ENCODE measurements at regions not wholly inside any gene's neighbourhood (a gene's known extent, or its start where the extent isn't known, plus 50 kb on each side); places are given as distances from the start of the nearest gene placed in this dataset.

DNA sequence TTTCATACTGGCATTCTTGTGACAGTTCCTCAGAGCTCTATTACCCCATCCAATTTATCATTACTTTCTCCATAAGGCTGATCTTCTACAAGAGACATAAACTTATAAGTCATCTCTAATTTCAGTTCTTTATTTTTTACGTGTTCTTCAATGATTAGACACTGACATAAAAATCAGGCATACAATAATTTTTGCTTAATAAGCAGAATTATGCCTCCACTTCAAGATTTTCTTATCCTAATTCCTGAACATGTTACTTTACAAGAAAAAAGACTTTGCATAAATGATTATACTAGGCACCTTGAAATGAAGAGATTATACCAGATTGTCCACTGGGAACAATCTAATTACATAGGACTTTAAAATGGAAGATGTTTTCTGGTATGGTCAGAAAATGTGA lies 1304.5 kb upstream of the SLC39A10 start:
- H3K36me3 ChIP-seq, result no peaks in the 10 kb centered on the region
- DNase-seq, result no peak
- H3K9me3 ChIP-seq, result peaks cover 0 to 11% (median 0%) of the 10 kb centered on the region in 8 donors
- no peaks in the 10 kb centered on the region for H3K27me3 ChIP-seq (replicated peaks in 1 of 7)
- 56 to 81% (median 78%) methylated on average over 1 of the region's 1 CpG for WGBS, 5 donors
- no peak overlapping the region for H3K27ac ChIP-seq
- no peaks in the 10 kb centered on the region for H3K4me1 ChIP-seq
- intact Hi-C loops (cut with DNase I; ENCODE audit: low total_unique reads), result no loop called here
- no peak overlapping the region for H3K4me3 ChIP-seq
- no peak for TF ChIP-seq POLR2A (IDR thresholded peaks at IDR 0.05)
- TF ChIP-seq CTCF (IDR thresholded peaks at IDR 0.05 in 8 of 11, conservative IDR thresholded peaks at IDR 0.05 in 3 of 11), result no peak
- no peak for TF ChIP-seq POLR2AphosphoS5 (IDR thresholded peaks at IDR 0.05)

DNA sequence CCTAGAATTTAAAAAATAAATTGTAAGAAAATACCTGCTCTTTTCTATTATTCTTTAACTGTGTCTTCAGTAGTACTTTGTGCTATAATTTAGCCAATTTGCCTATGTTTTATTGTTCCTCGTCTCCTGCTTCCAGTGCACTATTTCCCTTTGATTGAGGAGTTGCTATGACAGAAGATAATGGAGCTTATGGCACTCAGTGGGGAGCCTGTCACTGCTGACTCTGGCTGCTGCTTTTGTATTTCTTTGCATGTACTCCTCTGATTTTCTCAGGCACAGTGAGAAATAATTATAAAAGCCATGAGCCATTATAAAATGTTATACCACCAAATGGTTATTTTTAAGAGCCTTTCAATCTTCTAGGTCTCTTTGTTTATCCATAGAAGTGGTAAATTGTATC lies 1310.8 kb upstream of the SLC39A10 start:
- intact Hi-C loops (cut with DNase I; ENCODE audit: low total_unique reads), result no loop called here
- DNase-seq, result no peak

DNA sequence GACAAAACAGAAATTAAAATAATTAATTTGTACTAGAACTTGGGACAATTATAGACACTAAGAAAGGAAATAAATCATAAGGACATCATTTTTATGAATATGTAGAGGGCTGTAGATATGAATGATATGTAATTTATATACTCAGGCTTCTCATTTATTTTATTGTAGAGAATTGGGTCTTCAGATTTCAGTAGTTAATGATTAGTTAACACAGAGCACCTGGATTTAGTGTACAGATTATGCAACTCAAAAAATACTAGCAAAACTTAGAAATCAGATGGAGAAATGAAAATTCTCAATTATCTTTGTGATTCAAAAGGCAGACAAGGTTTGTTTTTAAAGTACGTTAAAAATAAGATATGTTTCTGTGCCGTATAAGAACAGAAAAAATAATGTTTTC lies 1311.7 kb upstream of the SLC39A10 start:
- H3K27me3 ChIP-seq (replicated peaks in 1 of 7), result no peaks in the 10 kb centered on the region
- no peak for DNase-seq
- H3K4me1 ChIP-seq, result no peaks in the 10 kb centered on the region
- H3K4me3 ChIP-seq, result no peak overlapping the region
- no peak overlapping the region for H3K27ac ChIP-seq
- no peaks in the 10 kb centered on the region for H3K9me3 ChIP-seq
- no peaks in the 10 kb centered on the region for H3K36me3 ChIP-seq
- TF ChIP-seq POLR2A (IDR thresholded peaks at IDR 0.05) (no peak), CTCF (IDR thresholded peaks at IDR 0.05 in 8 of 11, conservative IDR thresholded peaks at IDR 0.05 in 3 of 11) (no peak), POLR2AphosphoS5 (IDR thresholded peaks at IDR 0.05) (no peak)
- intact Hi-C loops (cut with DNase I; ENCODE audit: low total_unique reads), result no loop called here
- WGBS, 5 donors, result 89 to 94% (median 91%) methylated on average over 2 of the region's 2 CpGs

More for the DNA sequence above, 1310.8 kb upstream of the SLC39A10 start:
- H3K9me3 ChIP-seq, result no peaks in the 10 kb centered on the region
- H3K4me1 ChIP-seq, result no peaks in the 10 kb centered on the region
- WGBS, 5 donors, result 39 to 67% (median 50%) methylated on average over 1 of the region's 1 CpG
- TF ChIP-seq CTCF (IDR thresholded peaks at IDR 0.05 in 8 of 11, conservative IDR thresholded peaks at IDR 0.05 in 3 of 11) (no peak), POLR2AphosphoS5 (IDR thresholded peaks at IDR 0.05) (no peak), POLR2A (IDR thresholded peaks at IDR 0.05) (no peak)
- no peak overlapping the region for H3K4me3 ChIP-seq
- no peaks in the 10 kb centered on the region for H3K36me3 ChIP-seq
- H3K27me3 ChIP-seq (replicated peaks in 1 of 7), result no peaks in the 10 kb centered on the region
- H3K27ac ChIP-seq, result no peak overlapping the region

DNA sequence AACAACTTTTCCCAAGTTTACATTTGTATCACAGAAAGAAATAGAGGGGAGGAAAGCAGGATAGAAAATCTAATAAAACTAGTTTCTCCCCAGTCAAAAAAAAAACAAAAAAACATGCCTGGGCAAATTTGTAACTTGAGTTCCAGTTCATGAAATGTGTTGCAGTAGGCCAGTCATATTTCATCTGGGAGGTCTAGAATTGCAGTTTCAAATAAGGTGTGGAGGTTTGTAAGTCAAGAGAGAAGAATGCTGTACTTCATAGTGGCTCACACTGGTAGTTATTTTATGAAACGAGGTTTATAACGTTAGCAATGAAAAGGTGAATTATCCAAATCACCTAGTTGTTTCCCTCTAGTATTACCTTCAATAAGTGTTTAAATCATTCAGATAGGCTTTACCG lies 1313.9 kb upstream of the SLC39A10 start:
- Histone ChIP-seq H3K27ac (no peak overlapping the region), H3K9me3 (no peaks in the 10 kb centered on the region), H3K36me3 (no peaks in the 10 kb centered on the region), H3K27me3 (replicated peaks in 1 of 7) (no peaks in the 10 kb centered on the region), H3K4me3 (no peak overlapping the region), H3K4me1 (no peaks in the 10 kb centered on the region)
- DNase-seq, result no peak
- no peak for TF ChIP-seq POLR2A (IDR thresholded peaks at IDR 0.05)
- TF ChIP-seq CTCF (IDR thresholded peaks at IDR 0.05 in 8 of 11, conservative IDR thresholded peaks at IDR 0.05 in 3 of 11), result no peak
- TF ChIP-seq POLR2AphosphoS5 (IDR thresholded peaks at IDR 0.05), result no peak
- 83 to 96% (median 83%) methylated on average over 3 of the region's 3 CpGs for WGBS, 5 donors
- intact Hi-C loops (cut with DNase I; ENCODE audit: low total_unique reads), result no loop called here

All from spleen (tissue), 11 donors.